Stomach (tissue), 4 donors: ENCODE measurements at regions not wholly inside any gene's neighbourhood (a gene's known extent, or its start where the extent isn't known, plus 50 kb on each side); places are given as distances from the start of the nearest gene placed in this dataset.

ENCODE experiments used
- EP300 ChIP-seq: sonication (generic); formaldehyde crosslinking; IDR thresholded peaks from one replicate; pipeline ENCODE4 v1.6.1; 2017; ENCODE audit warnings: antibody characterized with exemption
- TF ChIP-seq, protein P1 (sequence below), 7 experiments: fragments of 450-650 bp in 4 of 7; fragments of 200-600 bp in 3 of 7; sonication (generic) in 3 of 7; IDR thresholded peaks; one replicate each; pipeline ENCODE4 v1.5.1; 2016 to 2019; ENCODE audit warnings: antibody characterized with exemption in 7 of 7, control low read depth in 2 of 7, mild to moderate bottlenecking in 1 of 7

DNA sequence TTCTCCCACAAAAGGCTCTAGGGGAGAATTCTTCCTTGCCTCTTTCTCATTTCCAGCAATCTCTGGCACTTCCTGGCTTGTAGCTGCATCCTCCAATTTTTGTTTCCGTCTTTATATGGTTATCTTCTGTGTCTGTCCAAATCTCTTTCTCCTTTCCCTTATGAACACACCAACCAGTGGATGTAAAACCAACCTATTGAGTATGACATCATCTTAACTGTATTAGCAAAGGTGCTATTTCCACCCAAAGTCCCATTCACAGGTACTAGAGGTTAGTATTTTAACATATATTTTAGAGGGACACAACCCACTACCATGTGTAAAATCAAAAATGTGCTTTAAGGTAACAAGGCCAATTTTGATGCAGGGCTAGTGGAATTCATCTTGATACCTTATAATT is 129.0 kb downstream of the RAP2A start:
- TF ChIP-seq, protein P1, sequence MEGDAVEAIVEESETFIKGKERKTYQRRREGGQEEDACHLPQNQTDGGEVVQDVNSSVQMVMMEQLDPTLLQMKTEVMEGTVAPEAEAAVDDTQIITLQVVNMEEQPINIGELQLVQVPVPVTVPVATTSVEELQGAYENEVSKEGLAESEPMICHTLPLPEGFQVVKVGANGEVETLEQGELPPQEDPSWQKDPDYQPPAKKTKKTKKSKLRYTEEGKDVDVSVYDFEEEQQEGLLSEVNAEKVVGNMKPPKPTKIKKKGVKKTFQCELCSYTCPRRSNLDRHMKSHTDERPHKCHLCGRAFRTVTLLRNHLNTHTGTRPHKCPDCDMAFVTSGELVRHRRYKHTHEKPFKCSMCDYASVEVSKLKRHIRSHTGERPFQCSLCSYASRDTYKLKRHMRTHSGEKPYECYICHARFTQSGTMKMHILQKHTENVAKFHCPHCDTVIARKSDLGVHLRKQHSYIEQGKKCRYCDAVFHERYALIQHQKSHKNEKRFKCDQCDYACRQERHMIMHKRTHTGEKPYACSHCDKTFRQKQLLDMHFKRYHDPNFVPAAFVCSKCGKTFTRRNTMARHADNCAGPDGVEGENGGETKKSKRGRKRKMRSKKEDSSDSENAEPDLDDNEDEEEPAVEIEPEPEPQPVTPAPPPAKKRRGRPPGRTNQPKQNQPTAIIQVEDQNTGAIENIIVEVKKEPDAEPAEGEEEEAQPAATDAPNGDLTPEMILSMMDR (IDR thresholded peaks at IDR 0.05): no peak
- no peak for TF ChIP-seq EP300
